NCI-H345 treated with DMSO at 0.1 percent for 48 hours (cell line): ENCODE measurements at regions not wholly inside any gene's neighbourhood (a gene's known extent, or its start where the extent isn't known, plus 50 kb on each side); places are given as distances from the start of the nearest gene placed in this dataset.
"Not testable (repeated sequence)": the region's sequence is repeated elsewhere in the genome, so short reads cannot be mapped to it uniquely, and the experiment has no call there.

Experiments used
- DNase-seq: peaks from one replicate; lab custom pipeline; 2025; ENCODE audit not compliant: unreplicated experiment; lab: John Stamatoyannopoulos, UW

DNA sequence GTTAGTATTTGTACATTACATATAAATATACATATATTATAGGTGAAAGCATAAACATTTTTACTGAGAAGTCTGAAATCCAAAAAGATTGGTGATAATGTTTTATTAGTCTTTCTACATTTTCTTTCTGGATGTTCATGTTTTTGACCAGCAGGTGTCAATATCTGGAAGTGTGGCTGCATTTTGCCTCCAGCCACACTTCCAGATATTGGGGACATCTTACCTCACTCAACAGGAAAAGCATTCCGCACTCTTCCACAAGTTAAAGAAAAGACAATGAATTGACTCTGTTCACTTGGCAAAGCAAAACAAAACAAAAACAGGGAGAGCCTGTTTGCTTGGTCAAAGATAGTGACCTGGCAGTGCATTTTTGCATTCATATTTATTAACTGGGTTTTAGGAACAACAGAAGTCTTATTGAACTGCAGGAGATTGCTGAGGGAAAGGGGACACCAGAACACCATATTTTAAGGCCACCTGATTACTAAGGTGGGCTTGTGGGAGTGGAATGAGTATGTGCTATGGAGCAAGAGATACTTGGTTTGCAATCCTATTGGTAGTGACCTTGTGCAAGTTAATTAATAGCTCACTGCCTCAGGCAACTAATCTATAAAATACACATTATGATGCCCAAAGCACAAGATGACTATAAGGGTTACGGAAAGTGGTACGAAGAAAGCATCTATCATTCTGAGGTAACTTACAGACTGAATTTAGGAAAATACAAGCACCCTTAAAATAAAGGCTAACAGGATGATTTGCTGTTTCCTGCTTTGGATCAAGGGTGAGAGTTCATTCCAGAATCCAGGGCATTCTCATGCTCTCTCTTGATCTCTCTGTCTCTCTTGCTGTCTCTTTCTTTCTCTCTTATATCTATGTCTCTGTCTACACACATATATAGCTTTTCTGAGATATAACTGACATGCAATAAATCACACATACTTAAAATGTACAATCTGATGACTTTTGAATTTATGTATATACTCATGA is 389.9 kb upstream of the EMCN start:
- DNase-seq = no peak

DNA sequence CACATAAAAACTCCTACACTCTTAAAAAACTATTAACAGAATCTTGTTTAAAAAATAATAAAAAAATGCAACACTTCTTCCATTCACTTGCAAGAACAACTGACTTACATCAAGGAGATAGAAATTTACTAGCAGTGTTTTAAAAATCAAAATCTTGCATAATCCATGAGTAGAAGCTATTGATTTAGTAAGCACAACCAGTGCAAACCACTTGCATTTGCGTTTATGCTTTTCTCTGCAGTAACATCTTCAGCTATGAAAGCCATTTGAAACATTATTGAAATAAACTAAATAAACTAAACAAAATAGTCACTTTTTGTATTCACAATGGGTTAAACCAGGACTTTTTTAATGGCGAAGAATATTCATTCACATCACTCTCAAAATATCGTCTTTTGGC is 389.2 kb upstream of the EMCN start:
- DNase-seq = no peak

GRCh38 chr4:100900945-100901344 is 383.1 kb upstream of the EMCN start:
- not testable (repeated sequence) for DNase-seq

DNA sequence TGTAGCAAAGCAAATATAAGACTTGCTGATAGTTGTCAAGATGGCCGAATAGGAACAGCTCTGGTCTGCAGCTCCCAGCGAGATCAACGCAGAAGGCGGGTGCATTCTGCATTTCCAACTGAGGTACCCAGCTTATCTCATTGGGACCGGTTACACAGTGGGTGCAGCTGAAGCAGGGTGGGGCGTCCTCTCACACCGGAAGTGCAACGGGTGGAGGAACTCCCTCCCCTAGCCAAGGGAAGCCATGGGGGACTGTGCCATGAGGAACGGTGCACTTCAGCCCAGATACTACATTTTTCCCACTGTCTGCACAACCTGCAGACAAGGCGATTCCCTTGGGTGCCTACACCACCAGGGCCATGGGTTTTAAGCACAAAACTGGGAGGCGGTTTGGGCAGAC is 382.3 kb upstream of the EMCN start:
- DNase-seq = no peak

DNA sequence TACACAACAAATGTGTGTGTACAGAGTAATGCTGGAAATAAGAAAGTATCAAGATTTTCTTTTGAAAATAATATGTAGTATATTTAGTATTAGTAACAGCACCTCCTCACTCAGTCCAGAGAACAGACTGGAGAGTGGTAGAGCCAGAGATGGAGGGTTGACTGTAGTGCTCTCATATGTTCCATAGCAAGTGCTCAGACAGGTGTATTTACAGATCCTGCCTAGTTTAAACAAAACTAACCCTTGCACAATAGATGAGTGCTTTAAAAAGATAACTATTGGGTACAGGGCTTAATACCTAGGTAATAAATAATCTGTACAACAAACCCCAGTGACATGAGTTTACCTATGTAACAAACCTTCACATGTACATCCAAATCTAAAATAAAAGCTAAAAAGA is 381.0 kb upstream of the EMCN start:
- DNase-seq = peak; percentile 51

DNA sequence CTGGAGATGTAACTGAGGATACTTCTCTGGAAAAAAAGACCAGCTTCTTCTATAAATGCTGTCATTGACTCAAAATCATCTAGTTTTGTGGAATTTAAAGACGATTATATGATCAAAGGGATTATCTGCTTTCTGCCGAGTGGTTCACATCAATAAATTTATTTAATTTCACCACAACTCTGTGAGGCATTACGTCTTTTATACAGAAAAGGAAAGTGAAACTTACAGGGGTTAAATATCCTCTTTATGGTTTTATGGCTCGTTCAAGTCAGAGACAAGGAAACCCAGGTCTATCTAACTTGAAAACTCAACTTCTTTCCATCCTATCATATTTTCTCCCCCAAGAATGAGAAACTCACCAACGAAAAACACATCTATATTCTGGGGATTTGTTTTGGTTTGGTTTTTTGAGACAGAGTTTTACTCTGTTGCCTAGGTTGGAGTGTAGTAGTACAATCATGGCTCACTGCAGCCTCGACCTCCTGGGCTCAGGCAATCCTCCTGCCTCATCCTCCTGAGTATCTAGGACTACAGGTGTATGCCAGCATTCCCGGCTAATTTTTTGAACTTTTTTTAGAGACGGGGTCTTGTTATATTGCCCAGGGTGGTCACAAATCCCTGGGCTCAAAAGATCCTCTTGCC is 377.9 kb upstream of the EMCN start:
- no peak for DNase-seq

DNA sequence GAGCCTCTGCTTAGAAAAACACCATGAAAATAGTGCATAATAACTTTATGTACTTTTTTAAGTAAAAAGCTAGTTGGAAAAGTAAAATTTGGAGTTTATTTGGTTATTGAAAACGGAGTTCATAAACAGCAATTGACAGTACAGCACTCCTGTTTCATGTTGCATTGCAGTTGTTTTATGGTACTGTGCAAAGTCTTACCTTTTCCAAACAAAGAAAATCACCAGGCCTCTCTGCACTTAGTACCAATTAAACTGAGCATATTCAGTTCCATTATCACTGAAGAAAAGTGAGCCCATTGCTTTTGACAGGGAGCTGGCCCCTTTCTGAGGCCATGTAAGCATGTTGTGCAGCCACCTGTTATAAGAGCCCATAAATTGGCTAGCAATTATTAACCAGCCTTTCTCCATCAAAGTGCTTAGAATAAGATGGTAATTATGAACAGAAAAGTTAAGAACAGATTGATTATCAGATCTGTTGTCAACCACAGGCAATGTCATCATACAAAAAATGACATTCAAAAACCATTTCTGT is 376.6 kb upstream of the EMCN start:
- no peak for DNase-seq

- DNase-seq = no peak
Observed at GRCh38 chr4:100891808-100892207, 374.0 kb upstream of the EMCN start.

DNA sequence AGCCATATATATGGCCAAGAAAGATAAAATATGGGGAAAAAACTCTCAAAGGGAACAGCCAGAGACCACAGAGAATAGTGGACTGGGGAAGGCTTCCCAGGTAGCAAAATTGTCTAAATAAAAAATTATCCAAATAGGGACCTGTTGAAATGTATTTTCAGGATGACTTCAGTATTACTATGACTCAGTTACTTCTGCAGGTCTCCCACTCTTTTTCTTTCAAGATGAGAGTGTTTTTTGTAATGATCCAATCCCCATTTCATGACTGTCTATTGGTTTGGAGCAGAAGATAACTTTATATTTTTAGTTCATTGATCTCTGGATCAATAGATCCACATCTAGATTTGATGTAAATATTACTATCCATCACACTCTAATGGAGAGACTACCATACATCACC is 372.1 kb upstream of the EMCN start:
- DNase-seq = no peak

GRCh38 chr4:100889401-100889800 is 371.6 kb upstream of the EMCN start:
- DNase-seq = no peak

DNA sequence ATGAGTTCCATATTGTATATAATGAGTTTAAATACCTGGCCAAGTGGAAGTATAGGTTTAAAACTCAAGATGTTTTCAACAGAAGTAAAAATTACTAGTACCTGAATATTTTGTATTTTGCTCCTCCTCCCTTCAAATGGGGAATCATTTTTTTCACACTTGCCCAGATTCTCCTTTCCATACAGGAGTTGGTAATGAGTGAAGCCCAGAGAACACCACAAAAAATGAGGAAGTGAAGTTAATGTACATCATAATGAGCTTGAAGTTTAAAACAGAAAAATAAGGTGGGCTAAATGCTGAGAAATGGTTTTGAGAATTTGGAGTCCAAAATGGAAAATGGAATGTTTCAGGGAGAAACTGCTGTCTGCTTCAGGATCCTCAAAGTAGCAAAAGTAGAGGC is 364.8 kb upstream of the EMCN start:
- no peak for DNase-seq

DNA sequence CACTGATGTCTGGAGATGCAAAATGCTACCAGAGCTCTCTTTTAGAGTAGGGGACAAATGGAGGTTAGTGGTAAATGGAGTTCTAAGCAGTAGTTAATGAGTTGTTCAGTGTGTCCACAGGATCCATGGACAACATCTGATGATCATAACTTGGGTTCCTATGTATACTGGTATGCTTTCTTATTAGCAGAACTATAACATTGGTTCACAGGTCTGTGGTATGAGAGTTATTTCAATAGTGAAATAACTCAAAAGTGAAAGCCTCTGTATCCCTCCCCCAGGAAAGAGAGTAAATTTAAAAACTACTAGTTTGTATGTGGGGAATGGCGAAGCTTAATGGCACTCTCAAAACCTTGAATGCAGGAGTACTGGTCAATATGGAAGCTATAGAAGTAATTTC is 363.5 kb upstream of the EMCN start:
- no peak for DNase-seq

DNA sequence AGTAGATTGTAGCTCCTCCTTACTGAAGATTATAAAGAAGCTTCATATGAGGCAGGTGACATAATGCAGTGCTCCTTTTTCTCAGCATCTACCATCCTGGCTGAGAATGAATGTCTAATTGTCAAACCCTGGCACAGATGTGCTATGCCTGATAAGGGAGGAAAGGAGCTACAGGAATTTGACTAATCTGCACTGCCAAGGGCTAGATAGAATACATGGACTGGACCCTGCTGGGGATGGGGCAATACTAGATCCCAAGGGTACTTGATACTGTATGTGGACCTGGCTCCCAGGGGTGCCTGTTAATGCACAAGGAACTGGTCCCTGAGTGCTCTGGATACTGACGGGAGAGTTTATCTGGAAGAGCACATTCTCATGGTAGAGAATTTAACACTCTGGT is 362.2 kb upstream of the EMCN start:
- no peak for DNase-seq

DNA sequence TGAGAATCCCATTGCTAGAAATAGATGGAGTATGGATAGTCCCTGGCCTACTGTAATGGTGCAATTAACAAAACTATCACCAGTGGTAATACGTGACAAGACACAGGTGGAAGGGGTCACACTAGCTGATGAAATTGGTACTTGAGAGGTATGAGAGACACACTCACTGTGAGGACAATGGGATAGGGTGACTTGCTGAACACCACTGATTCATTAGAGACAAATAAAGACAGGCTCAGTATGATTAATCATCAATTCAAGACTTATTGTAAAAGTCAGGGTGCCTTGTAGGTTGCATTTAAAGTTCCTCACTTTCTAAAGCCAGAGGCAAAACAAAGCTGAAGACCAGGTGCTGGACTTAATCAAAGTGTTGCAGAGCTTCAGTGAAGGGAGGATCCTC is 361.6 kb upstream of the EMCN start:
- no peak for DNase-seq

DNA sequence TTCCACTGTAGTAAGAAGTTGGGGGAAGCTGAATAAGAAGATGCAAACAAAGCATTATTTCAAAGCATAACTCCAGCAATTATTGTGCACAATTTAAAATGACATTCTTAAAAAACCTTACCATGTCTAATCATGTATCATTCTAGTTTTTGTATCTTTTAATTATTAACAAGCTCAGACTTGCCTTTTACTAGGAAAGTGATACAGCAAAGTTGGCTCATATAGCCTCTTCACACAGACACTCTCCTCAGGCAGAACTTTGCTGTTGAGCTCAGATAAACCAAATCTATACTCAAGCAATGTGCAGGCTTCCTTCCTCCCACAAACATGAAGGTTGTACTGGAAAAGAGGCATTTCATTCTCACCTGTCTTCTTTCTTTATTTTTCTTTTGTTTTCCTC is 358.7 kb upstream of the EMCN start:
- no peak for DNase-seq

GRCh38 chr4:100875296-100876068 is 357.7 kb upstream of the EMCN start:
- no peak for DNase-seq

GRCh38 chr4:100872811-100873210 is 355.0 kb upstream of the EMCN start:
- no peak for DNase-seq

GRCh38 chr4:100870940-100871772 is 353.3 kb upstream of the EMCN start:
- no peak for DNase-seq

DNA sequence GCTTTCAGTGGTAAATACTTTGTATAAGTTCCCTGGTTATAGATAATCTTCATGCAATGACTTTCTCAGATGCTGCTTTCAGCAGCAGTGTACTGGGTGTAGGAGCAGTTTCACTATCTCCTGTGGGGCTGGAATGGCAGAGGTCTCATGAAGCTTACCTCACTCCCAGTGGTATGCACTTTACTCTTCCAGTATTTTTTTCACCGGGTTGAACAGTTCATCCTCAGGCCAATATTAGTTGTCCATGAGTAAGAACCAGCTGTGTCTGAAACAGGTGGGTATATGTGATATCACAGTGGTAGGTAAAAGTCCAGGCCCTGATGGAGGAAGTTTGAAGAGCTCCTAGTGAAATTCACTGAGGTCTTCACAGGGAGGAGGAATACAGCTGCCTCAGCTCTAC is 351.5 kb upstream of the EMCN start:
- DNase-seq = no peak

GRCh38 chr4:100868281-100868680 is 350.5 kb upstream of the EMCN start:
- peak; percentile 53 for DNase-seq

GRCh38 chr4:100852326-100852725 is 334.5 kb upstream of the EMCN start:
- no peak for DNase-seq
